A673 (cell line): ENCODE measurements at regions not wholly inside any gene's neighbourhood (a gene's known extent, or its start where the extent isn't known, plus 50 kb on each side); places are given as distances from the start of the nearest gene placed in this dataset.

ENCODE experiments used
- BruUV-seq: library from RNA; stranded (reverse); fragments of 400-500 nt; replicated peaks from 2 replicates; lab custom pipeline; 2021; lab: Mats Ljungman, UMichigan
- CTCF ChIA-PET: fragments of 300-600 bp; sonication (Branson Sonifier 250); formaldehyde crosslinking; loops from one replicate; lab custom pipeline; 2022; ENCODE audit warnings: antibody characterized with exemption; lab: Charles Lee
- POLR2A ChIA-PET: fragments of 300-600 bp; sonication (Branson Sonifier 250); formaldehyde crosslinking; loops from one replicate; lab custom pipeline; 2022; ENCODE audit warnings: antibody characterized with exemption; ENCODE audit not compliant: low non-redundant PET; lab: Charles Lee
- DNase-seq: peaks from one replicate; pipeline ENCODE4 v3.0.0-alpha.2; 2015; ENCODE audit warnings: low spot score
- H3K27ac ChIP-seq: fragments of 200-600 bp; sonication (generic); 2 replicates; pipeline ENCODE4 v1.5.1; 2016; ENCODE audit warnings: mixed run types, low read depth, mild to moderate bottlenecking, mixed read lengths, antibody characterized with exemption, low read length; ENCODE audit not compliant: poor library complexity, severe bottlenecking
- H3K27me3 ChIP-seq: fragments of 200-600 bp; sonication (generic); replicated peaks from 2 replicates; pipeline ENCODE4 v1.6.1; 2017; ENCODE audit warnings: mixed run types, low read depth, mild to moderate bottlenecking, mixed read lengths, antibody characterized with exemption, low read length; ENCODE audit not compliant: insufficient read depth, poor library complexity
- H3K36me3 ChIP-seq: fragments of 200-600 bp; sonication (generic); 2 replicates; pipeline ENCODE4 v1.6.1; 2016; ENCODE audit warnings: mixed run types, mild to moderate bottlenecking, mixed read lengths, antibody characterized with exemption, low read length; ENCODE audit not compliant: insufficient read depth, poor library complexity, severe bottlenecking
- H3K4me1 ChIP-seq: fragments of 200-600 bp; sonication (generic); 2 replicates; pipeline ENCODE4 v1.6.1; 2017; ENCODE audit warnings: mixed run types, mild to moderate bottlenecking, mixed read lengths, antibody characterized with exemption, low read length; ENCODE audit not compliant: insufficient read depth, poor library complexity, severe bottlenecking
- H3K4me3 ChIP-seq: fragments of 200-600 bp; sonication (generic); 2 replicates; pipeline ENCODE4 v1.5.1; 2016; ENCODE audit warnings: low read depth, mixed run types, mild to moderate bottlenecking, mixed read lengths, low read length; ENCODE audit not compliant: poor library complexity, severe bottlenecking
- H3K9me3 ChIP-seq: fragments of 200-600 bp; sonication (generic); 2 replicates; pipeline ENCODE4 v1.6.1; 2016; ENCODE audit warnings: mixed run types, low read depth, mild to moderate bottlenecking, mixed read lengths, antibody characterized with exemption, low read length; ENCODE audit not compliant: poor library complexity, severe bottlenecking
- EZH2 ChIP-seq: fragments of 200-600 bp; sonication (generic); IDR thresholded peaks from 2 replicates; pipeline ENCODE4 v1.6.1; 2017; ENCODE audit warnings: borderline replicate concordance, low read depth, mild to moderate bottlenecking, mixed read lengths, antibody characterized with exemption, low read length; ENCODE audit not compliant: poor library complexity, severe bottlenecking
- intact Hi-C: fragments of 100-400 bp; cut with micrococcal nuclease; formaldehyde crosslinking; loops from one replicate; pipeline ENCODE4 v1.10.0; 2022; ENCODE audit not compliant: unreplicated experiment
- TF ChIP-seq, protein P1 (sequence below): fragments of 300-800, 200-600 bp; sonication (generic); conservative IDR thresholded peaks from 2 replicates; pipeline ENCODE4 v1.5.1; 2017; ENCODE audit warnings: low read depth, mild to moderate bottlenecking, antibody characterized with exemption, low read length, moderate library complexity, mixed read lengths

DNA sequence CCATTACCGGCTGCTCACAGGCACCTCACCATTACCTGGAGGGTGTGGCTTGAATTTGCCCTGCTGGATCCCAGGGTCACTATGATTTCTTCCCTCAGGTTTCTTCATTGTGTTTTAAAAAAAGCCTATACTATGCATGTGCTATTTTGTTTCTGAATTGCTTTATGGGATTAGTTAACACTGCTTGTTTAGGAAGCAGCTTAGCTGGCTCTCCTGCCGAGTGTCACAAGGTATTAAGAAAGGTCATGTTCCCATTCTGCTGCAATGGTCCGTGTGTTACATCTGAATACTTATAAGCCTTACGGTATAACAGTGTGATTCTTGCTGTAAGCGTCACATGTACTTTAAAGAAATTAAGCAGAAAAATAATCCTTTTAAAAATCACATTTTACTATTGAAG, 380.6 kb upstream of the B3GAT1 start:
- TF ChIP-seq, protein P1, sequence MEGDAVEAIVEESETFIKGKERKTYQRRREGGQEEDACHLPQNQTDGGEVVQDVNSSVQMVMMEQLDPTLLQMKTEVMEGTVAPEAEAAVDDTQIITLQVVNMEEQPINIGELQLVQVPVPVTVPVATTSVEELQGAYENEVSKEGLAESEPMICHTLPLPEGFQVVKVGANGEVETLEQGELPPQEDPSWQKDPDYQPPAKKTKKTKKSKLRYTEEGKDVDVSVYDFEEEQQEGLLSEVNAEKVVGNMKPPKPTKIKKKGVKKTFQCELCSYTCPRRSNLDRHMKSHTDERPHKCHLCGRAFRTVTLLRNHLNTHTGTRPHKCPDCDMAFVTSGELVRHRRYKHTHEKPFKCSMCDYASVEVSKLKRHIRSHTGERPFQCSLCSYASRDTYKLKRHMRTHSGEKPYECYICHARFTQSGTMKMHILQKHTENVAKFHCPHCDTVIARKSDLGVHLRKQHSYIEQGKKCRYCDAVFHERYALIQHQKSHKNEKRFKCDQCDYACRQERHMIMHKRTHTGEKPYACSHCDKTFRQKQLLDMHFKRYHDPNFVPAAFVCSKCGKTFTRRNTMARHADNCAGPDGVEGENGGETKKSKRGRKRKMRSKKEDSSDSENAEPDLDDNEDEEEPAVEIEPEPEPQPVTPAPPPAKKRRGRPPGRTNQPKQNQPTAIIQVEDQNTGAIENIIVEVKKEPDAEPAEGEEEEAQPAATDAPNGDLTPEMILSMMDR: no peak
- TF ChIP-seq EZH2: no peak
- ChIA-PET POLR2A (no interaction called here), CTCF (no interaction called here)
- no peaks in the 10 kb centered on the region for H3K36me3 ChIP-seq
- BruUV-seq: no TSS peak
- H3K9me3 ChIP-seq: no peaks in the 10 kb centered on the region
- no peaks in the 10 kb centered on the region for H3K27me3 ChIP-seq
- intact Hi-C loops: no loop called here
- no peak overlapping the region for H3K27ac ChIP-seq
- no peaks in the 10 kb centered on the region for H3K4me1 ChIP-seq
- H3K4me3 ChIP-seq: no peak overlapping the region
- DNase-seq: no peak

DNA sequence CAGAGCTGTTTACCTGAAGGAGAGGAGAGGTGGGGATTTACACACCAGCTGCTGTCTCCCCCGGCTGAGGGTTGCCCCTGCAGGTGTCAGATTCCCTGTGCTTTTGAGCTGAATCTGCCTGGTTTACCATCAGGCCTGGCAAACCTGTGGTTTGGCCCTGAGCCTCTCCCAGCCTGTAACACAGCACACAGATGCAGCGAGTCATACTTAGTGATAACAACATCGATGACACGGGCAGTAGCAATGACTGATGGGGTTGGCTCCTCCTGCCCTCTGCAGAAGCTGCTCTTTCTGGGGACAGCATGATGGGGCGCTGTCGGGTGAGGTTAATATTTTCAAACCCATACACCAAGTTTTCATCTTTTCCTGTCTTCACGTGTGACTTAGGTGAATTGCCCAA, 380.0 kb upstream of the B3GAT1 start:
- CTCF ChIA-PET: no interaction called here

DNA sequence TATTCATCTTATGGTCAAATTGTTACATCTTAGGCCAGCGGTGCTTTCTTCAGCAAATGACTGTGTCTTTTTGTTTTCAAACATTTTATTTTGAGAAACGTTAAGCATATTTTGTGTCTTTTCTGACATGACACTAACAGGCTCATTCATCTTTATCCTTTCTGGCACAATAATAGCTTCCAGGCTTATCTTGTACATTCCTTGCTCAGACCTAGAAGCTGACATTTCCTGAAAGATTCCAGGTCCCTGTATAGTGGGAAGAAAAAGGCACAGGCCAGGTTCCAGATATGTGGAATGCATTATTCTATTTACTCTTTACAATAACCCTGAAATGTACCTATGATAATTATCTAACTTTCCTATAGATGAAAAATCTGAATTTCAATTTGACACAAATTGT, 379.1 kb upstream of the B3GAT1 start:
- intact Hi-C loops: no loop called here
- no peak for DNase-seq

More for the DNA sequence above, 380.0 kb upstream of the B3GAT1 start:
- H3K9me3 ChIP-seq: no peaks in the 10 kb centered on the region
- BruUV-seq: no TSS peak
- intact Hi-C loops: no loop called here
- no peaks in the 10 kb centered on the region for H3K36me3 ChIP-seq
- H3K4me1 ChIP-seq: no peaks in the 10 kb centered on the region
- POLR2A ChIA-PET: no interaction called here
- H3K4me3 ChIP-seq: no peak overlapping the region
- TF ChIP-seq EZH2: no peak
- TF ChIP-seq, protein P1: no peak
- no peak overlapping the region for H3K27ac ChIP-seq
- DNase-seq: no peak
- H3K27me3 ChIP-seq: no peaks in the 10 kb centered on the region

More for the DNA sequence above, 379.1 kb upstream of the B3GAT1 start:
- POLR2A ChIA-PET: no interaction called here
- Histone ChIP-seq H3K9me3 (no peaks in the 10 kb centered on the region), H3K36me3 (no peaks in the 10 kb centered on the region), H3K4me1 (no peaks in the 10 kb centered on the region), H3K27ac (no peak overlapping the region), H3K4me3 (no peak overlapping the region), H3K27me3 (no peaks in the 10 kb centered on the region)
- TF ChIP-seq, protein P1: no peak
- TF ChIP-seq EZH2: no peak
- CTCF ChIA-PET: no interaction called here
- no TSS peak for BruUV-seq
